Neural progenitor cell (in vitro differentiated cells): ENCODE measurements at regions not wholly inside any gene's neighbourhood (a gene's known extent, or its start where the extent isn't known, plus 50 kb on each side); places are given as distances from the start of the nearest gene placed in this dataset.
"Not testable (repeated sequence)": the region's sequence is repeated elsewhere in the genome, so short reads cannot be mapped to it uniquely, and the experiment has no call there.

Source experiments
- DNase-seq: peaks from one replicate; pipeline ENCODE4 v3.0.0-alpha.2; 2016; ENCODE audit warnings: low spot score
- H2AFZ ChIP-seq: fragments of 200-600 bp; sonication (generic); replicated peaks from 2 replicates; pipeline ENCODE4 v1.6.1; 2016; ENCODE audit warnings: antibody characterized with exemption
- H3F3A ChIP-seq: fragments of 200-600 bp; sonication (generic); 2 replicates; pipeline ENCODE4 v1.6.1; 2016; ENCODE audit warnings: antibody characterized with exemption, low read depth
- H3K27ac ChIP-seq: fragments of 200-600 bp; sonication (generic); 2 replicates; pipeline ENCODE4 v1.5.1; 2016; ENCODE audit warnings: mild to moderate bottlenecking
- H3K27me3 ChIP-seq: fragments of 200-600 bp; sonication (generic); 2 replicates; pipeline ENCODE4 v1.6.1; 2016; ENCODE audit warnings: mild to moderate bottlenecking, moderate library complexity
- H3K36me3 ChIP-seq: fragments of 200-600 bp; sonication (generic); 2 replicates; pipeline ENCODE4 v1.5.1; 2016
- H3K4me1 ChIP-seq: fragments of 200-600 bp; sonication (generic); 2 replicates; pipeline ENCODE4 v1.6.1; 2016; ENCODE audit warnings: mixed run types
- H3K4me2 ChIP-seq: fragments of 200-600 bp; sonication (generic); 2 replicates; pipeline ENCODE4 v1.6.1; 2016
- H3K4me3 ChIP-seq: fragments of 200-600 bp; sonication (generic); 2 replicates; pipeline ENCODE4 v1.5.1; 2016
- H3K79me2 ChIP-seq: fragments of 200-600 bp; sonication (generic); 2 replicates; pipeline ENCODE4 v1.6.1; 2016; ENCODE audit warnings: low read depth
- H3K9ac ChIP-seq: fragments of 200-600 bp; sonication (generic); 2 replicates; pipeline ENCODE4 v1.6.1; 2016
- H3K9me3 ChIP-seq: fragments of 200-600 bp; sonication (generic); 2 replicates; pipeline ENCODE4 v1.5.1; 2016; ENCODE audit warnings: low read depth
- H4K20me1 ChIP-seq: fragments of 200-600 bp; sonication (generic); 2 replicates; pipeline ENCODE4 v1.6.1; 2016; ENCODE audit warnings: low read depth
- H3K27ac Mint-ChIP-seq: 3 replicates; pipeline ENCODE4 v1.8.0; 2021; ENCODE audit warnings: mixed read lengths
- H3K27me3 Mint-ChIP-seq: 2 replicates; pipeline ENCODE4 v1.8.0; 2022; ENCODE audit warnings: low read depth, mild to moderate bottlenecking, inconsistent platforms, moderate library complexity, mixed read lengths; ENCODE audit not compliant: insufficient read depth
- H3K36me3 Mint-ChIP-seq: 3 replicates; pipeline ENCODE4 v1.8.0; 2021; ENCODE audit warnings: mixed read lengths
- H3K4me1 Mint-ChIP-seq: 3 replicates; pipeline ENCODE4 v1.8.0; 2021; ENCODE audit warnings: mixed read lengths
- H3K4me3 Mint-ChIP-seq: 3 replicates; pipeline ENCODE4 v1.8.0; 2021; ENCODE audit warnings: mild to moderate bottlenecking, moderate library complexity, mixed read lengths
- H3K9me3 Mint-ChIP-seq: 3 replicates; pipeline ENCODE4 v1.8.0; 2020; ENCODE audit warnings: mixed read lengths
- EZH2 ChIP-seq: fragments of 200-600 bp; sonication (generic); IDR thresholded peaks from 2 replicates; pipeline ENCODE4 v1.6.1; 2017; ENCODE audit warnings: antibody characterized with exemption, mild to moderate bottlenecking, moderate library complexity
- EZH2phosphoT487 ChIP-seq: fragments of 200-600 bp; sonication (generic); IDR thresholded peaks from 2 replicates; pipeline ENCODE4 v1.6.1; 2017; ENCODE audit warnings: antibody characterized with exemption
- TF ChIP-seq, protein P1 (sequence below): fragments of 200-600 bp; sonication (generic); IDR thresholded peaks from 2 replicates; pipeline ENCODE4 v1.5.1; 2017; ENCODE audit warnings: antibody characterized with exemption, mild to moderate bottlenecking

- H3K27ac ChIP-seq, result no peak overlapping the region
- H3K4me1 ChIP-seq, result no peaks in the 10 kb centered on the region
- Mint-ChIP-seq H3K27me3 (no peaks in the 10 kb centered on the region), H3K9me3 (peaks cover 2% of the 10 kb centered on the region), H3K36me3 (no peaks in the 10 kb centered on the region), H3K4me1 (no peaks in the 10 kb centered on the region), H3K4me3 (no peak overlapping the region), H3K27ac (no peak overlapping the region)
- no peak overlapping the region for H3K9ac ChIP-seq
- H4K20me1 ChIP-seq, result no peaks in the 10 kb centered on the region
- H3F3A ChIP-seq, result no peaks in the 10 kb centered on the region
- TF ChIP-seq EZH2phosphoT487 (no peak), EZH2 (no peak)
- TF ChIP-seq, protein P1, sequence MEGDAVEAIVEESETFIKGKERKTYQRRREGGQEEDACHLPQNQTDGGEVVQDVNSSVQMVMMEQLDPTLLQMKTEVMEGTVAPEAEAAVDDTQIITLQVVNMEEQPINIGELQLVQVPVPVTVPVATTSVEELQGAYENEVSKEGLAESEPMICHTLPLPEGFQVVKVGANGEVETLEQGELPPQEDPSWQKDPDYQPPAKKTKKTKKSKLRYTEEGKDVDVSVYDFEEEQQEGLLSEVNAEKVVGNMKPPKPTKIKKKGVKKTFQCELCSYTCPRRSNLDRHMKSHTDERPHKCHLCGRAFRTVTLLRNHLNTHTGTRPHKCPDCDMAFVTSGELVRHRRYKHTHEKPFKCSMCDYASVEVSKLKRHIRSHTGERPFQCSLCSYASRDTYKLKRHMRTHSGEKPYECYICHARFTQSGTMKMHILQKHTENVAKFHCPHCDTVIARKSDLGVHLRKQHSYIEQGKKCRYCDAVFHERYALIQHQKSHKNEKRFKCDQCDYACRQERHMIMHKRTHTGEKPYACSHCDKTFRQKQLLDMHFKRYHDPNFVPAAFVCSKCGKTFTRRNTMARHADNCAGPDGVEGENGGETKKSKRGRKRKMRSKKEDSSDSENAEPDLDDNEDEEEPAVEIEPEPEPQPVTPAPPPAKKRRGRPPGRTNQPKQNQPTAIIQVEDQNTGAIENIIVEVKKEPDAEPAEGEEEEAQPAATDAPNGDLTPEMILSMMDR, result no peak
- no peaks in the 10 kb centered on the region for H3K27me3 ChIP-seq
- no peak overlapping the region for H2AFZ ChIP-seq
- no peak overlapping the region for H3K4me3 ChIP-seq
- H3K79me2 ChIP-seq, result no peaks in the 10 kb centered on the region
- no peak overlapping the region for H3K4me2 ChIP-seq
- DNase-seq, result no peak
- H3K9me3 ChIP-seq, result no peaks in the 10 kb centered on the region
- H3K36me3 ChIP-seq, result no peaks in the 10 kb centered on the region
Observed at GRCh38 chr5:120108586-120109248, 355.4 kb upstream of the PRR16 start.

- Histone ChIP-seq H3K36me3 (no peaks in the 10 kb centered on the region), H3K4me1 (no peaks in the 10 kb centered on the region), H3K27ac (no peak overlapping the region), H3K4me2 (no peak overlapping the region), H3K4me3 (no peak overlapping the region), H3F3A (no peaks in the 10 kb centered on the region), H2AFZ (no peak overlapping the region), H3K27me3 (no peaks in the 10 kb centered on the region), H3K9ac (no peak overlapping the region), H3K9me3 (no peaks in the 10 kb centered on the region), H3K79me2 (no peaks in the 10 kb centered on the region), H4K20me1 (no peaks in the 10 kb centered on the region)
- Mint-ChIP-seq H3K4me1 (peaks cover 6% of the 10 kb centered on the region), H3K27ac (no peak overlapping the region), H3K4me3 (no peak overlapping the region), H3K27me3 (no peaks in the 10 kb centered on the region), H3K9me3 (peaks cover 3% of the 10 kb centered on the region), H3K36me3 (peaks cover 1% of the 10 kb centered on the region)
- no peak for TF ChIP-seq EZH2
- no peak for DNase-seq
Observed at GRCh38 chr5:120122703-120123102, 341.4 kb upstream of the PRR16 start.

DNA sequence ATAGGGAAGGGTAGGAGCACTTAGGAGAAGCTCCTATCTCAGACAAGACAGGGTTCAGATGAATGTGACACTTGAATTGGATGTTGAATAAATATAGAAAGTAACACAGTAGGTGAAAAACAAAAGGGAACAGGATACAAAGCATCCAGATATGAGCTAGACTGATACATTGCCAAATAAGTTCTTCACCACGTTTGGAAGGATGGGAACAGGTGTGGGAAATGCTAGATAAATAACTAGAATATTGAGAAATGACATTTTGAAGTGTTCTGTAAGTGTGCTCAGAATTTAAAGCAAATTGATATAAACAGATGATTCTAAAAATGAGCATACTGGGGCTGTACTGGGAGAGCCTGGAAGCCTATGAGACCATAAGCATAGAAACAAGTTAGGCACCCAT is 340.1 kb upstream of the PRR16 start:
- Mint-ChIP-seq H3K36me3 (peaks cover 1% of the 10 kb centered on the region), H3K4me1 (peaks cover 6% of the 10 kb centered on the region), H3K27me3 (no peaks in the 10 kb centered on the region), H3K27ac (no peak overlapping the region), H3K4me3 (no peak overlapping the region), H3K9me3 (peaks cover 3% of the 10 kb centered on the region)
- Histone ChIP-seq H3K27ac (no peak overlapping the region), H3K4me3 (no peak overlapping the region), H3K9me3 (no peaks in the 10 kb centered on the region), H3K27me3 (no peaks in the 10 kb centered on the region), H3K79me2 (no peaks in the 10 kb centered on the region), H3K4me1 (no peaks in the 10 kb centered on the region), H3K36me3 (no peaks in the 10 kb centered on the region), H3F3A (no peaks in the 10 kb centered on the region), H3K4me2 (no peak overlapping the region), H2AFZ (no peak overlapping the region), H3K9ac (no peak overlapping the region), H4K20me1 (no peaks in the 10 kb centered on the region)
- DNase-seq, result no peak
- TF ChIP-seq EZH2phosphoT487 (no peak), EZH2 (no peak)
- TF ChIP-seq, protein P1, result no peak

GRCh38 chr5:120124961-120125360 is 339.1 kb upstream of the PRR16 start:
- Histone ChIP-seq H3K36me3 (no peaks in the 10 kb centered on the region), H3K79me2 (no peaks in the 10 kb centered on the region), H3K9me3 (no peaks in the 10 kb centered on the region), H3K27me3 (no peaks in the 10 kb centered on the region), H2AFZ (no peak overlapping the region), H3F3A (no peaks in the 10 kb centered on the region), H3K4me3 (no peak overlapping the region), H4K20me1 (no peaks in the 10 kb centered on the region), H3K9ac (no peak overlapping the region), H3K4me2 (no peak overlapping the region), H3K27ac (no peak overlapping the region), H3K4me1 (no peaks in the 10 kb centered on the region)
- peaks cover 6% of the 10 kb centered on the region for H3K4me1 Mint-ChIP-seq
- H3K27me3 Mint-ChIP-seq, result no peaks in the 10 kb centered on the region
- H3K9me3 Mint-ChIP-seq, result peaks cover 6% of the 10 kb centered on the region
- H3K27ac Mint-ChIP-seq, result no peak overlapping the region
- no peak overlapping the region for H3K4me3 Mint-ChIP-seq
- H3K36me3 Mint-ChIP-seq, result peaks cover 1% of the 10 kb centered on the region
- no peak for DNase-seq
- TF ChIP-seq EZH2 (no peak), EZH2phosphoT487 (no peak)
- TF ChIP-seq, protein P1, result no peak

DNA sequence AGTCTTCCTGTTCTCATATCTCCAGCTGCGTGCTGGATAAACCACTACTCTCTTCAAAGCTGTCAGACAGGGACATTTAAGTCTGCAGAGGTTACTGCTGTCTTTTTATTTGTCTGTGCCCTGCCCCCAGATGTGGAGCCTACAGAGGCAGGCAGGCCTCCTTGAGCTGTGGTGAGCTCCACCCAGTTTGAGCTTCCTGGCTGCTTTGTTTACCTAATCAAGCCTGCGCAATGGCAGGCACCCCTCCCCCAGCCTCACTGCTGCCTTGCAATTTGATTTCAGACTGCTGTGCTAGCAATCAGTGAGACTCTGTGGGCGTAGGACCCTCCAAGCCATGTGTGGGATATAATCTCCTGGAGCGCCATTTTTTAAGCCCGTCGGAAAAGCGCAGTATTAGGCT is 331.8 kb upstream of the PRR16 start:
- not testable (repeated sequence) for H3K27me3 ChIP-seq, DNase-seq, H3K4me2 ChIP-seq, H3K9me3 ChIP-seq, H3K9me3 Mint-ChIP-seq, H3F3A ChIP-seq, H3K36me3 Mint-ChIP-seq, H3K27me3 Mint-ChIP-seq, H3K27ac Mint-ChIP-seq, H3K79me2 ChIP-seq, H4K20me1 ChIP-seq, H3K36me3 ChIP-seq, H3K4me3 ChIP-seq, H3K9ac ChIP-seq, H3K4me3 Mint-ChIP-seq, H3K4me1 ChIP-seq, H3K27ac ChIP-seq, H3K4me1 Mint-ChIP-seq
- peak overlapping the region; percentile 68 for H2AFZ ChIP-seq
